ENCODE measurements at regions not wholly inside any gene's neighbourhood (a gene's known extent, or its start where the extent isn't known, plus 50 kb on each side); places are given as distances from the start of the nearest gene placed in this dataset.

DNA sequence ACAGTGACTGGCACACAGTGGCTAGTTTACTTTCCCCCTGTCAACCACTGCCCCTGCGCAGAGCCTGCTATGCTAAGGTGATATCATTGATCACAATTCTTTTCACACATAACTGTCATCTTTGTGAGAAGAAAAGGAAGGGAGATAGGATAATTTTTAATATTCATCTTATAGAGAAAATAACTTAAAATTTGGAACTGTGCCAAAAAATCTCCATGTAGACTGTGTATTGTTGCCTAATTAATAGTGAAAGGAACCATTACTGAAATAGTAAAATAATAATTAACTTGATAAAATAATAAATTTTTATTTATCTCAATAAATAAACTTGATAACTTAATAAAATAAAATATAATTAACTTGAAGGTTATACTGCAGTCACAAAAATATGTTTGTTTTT is 1069.4 kb downstream of the C4orf33 start:
- no peak for DNase-seq (ENCODE audit: low read depth, low spot score)

DNA sequence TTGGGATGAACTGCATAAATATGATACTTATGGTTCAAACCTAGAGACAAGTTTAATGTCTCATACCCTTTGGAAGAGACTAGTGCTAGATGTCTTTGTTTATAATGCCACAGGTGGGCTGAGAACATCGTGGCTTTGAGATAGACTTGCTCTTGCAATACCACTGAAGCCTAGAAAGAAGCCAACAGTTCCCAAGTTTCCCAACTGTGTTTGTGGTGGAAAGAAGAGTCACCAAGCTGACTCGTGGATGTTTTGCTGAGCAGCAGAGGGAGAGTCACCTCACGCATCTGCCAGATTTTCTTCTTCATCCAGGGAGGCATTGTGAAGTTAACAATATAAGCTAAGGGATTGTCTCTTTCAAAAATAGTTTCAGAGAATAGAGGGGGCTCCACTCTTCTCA is 1076.2 kb downstream of the C4orf33 start:
- Histone ChIP-seq H3K9me3 (ENCODE audit: control insufficient read depth, insufficient read depth, low read length) (no peaks in the 10 kb centered on the region), H3K36me3 (ENCODE audit: control insufficient read depth, insufficient read depth, low read length) (no peaks in the 10 kb centered on the region), H3K27ac (ENCODE audit: low read length) (no peak overlapping the region), H3K4me1 (ENCODE audit: control insufficient read depth, insufficient read depth, low read length) (no peaks in the 10 kb centered on the region), H3K4me3 (ENCODE audit: low read length) (no peak overlapping the region), H3K27me3 (ENCODE audit: control insufficient read depth, insufficient read depth, low read length) (no peaks in the 10 kb centered on the region)
- no peak for DNase-seq (ENCODE audit: low read depth, low spot score)
- WGBS (ENCODE audit: insufficient coverage, insufficient read length), result no CpG with 5 or more reads among the region's 3 CpGs

More for the DNA sequence above, 1069.4 kb downstream of the C4orf33 start:
- Histone ChIP-seq H3K9me3 (ENCODE audit: control insufficient read depth, insufficient read depth, low read length) (no peaks in the 10 kb centered on the region), H3K36me3 (ENCODE audit: control insufficient read depth, insufficient read depth, low read length) (no peaks in the 10 kb centered on the region), H3K4me3 (ENCODE audit: low read length) (no peak overlapping the region), H3K27ac (ENCODE audit: low read length) (no peak overlapping the region), H3K4me1 (ENCODE audit: control insufficient read depth, insufficient read depth, low read length) (no peaks in the 10 kb centered on the region), H3K27me3 (ENCODE audit: control insufficient read depth, insufficient read depth, low read length) (no peaks in the 10 kb centered on the region)
- no CpG with 5 or more reads among the region's 1 CpG for WGBS (ENCODE audit: insufficient coverage, insufficient read length)

- H3K27ac ChIP-seq (ENCODE audit: low read length), result no peak overlapping the region
- no peaks in the 10 kb centered on the region for H3K4me1 ChIP-seq (ENCODE audit: control insufficient read depth, insufficient read depth, low read length)
- no peaks in the 10 kb centered on the region for H3K36me3 ChIP-seq (ENCODE audit: control insufficient read depth, insufficient read depth, low read length)
- H3K9me3 ChIP-seq (ENCODE audit: control insufficient read depth, insufficient read depth, low read length), result no peaks in the 10 kb centered on the region
- H3K27me3 ChIP-seq (ENCODE audit: control insufficient read depth, insufficient read depth, low read length), result no peaks in the 10 kb centered on the region
- no peak for DNase-seq (ENCODE audit: low read depth, low spot score)
- H3K4me3 ChIP-seq (ENCODE audit: low read length), result no peak overlapping the region
These were observed 1082.2 kb downstream of the C4orf33 start for GRCh38 chr4:130178106-130178505.

- DNase-seq (ENCODE audit: low read depth, low spot score), result no peak
- H3K36me3 ChIP-seq (ENCODE audit: control insufficient read depth, insufficient read depth, low read length), result no peaks in the 10 kb centered on the region
- no peak overlapping the region for H3K4me3 ChIP-seq (ENCODE audit: low read length)
- no peaks in the 10 kb centered on the region for H3K9me3 ChIP-seq (ENCODE audit: control insufficient read depth, insufficient read depth, low read length)
- no peaks in the 10 kb centered on the region for H3K4me1 ChIP-seq (ENCODE audit: control insufficient read depth, insufficient read depth, low read length)
- no peak overlapping the region for H3K27ac ChIP-seq (ENCODE audit: low read length)
- WGBS (ENCODE audit: insufficient coverage, insufficient read length), result 100% methylated on average over 1 of the region's 2 CpGs
- H3K27me3 ChIP-seq (ENCODE audit: control insufficient read depth, insufficient read depth, low read length), result no peaks in the 10 kb centered on the region
These were observed 1087.1 kb downstream of the C4orf33 start for GRCh38 chr4:130183096-130183495.

DNA sequence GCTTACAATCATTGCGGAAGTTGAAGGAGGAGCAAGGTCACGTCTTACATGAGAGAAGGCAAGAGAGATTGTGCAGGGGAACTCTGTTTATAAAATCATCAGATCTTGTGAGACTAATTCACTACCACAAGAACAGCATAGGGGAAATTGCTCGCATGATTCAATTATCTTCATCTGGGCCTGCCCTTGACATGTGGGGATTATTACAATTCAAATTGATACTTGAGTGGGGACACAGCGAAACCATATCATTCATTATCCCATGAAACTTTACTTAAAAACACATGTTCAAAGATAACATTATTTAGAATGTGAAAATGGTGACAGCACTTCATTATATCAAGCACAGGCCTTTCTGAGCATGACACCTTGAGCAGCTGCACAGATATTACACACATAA is 1087.8 kb downstream of the C4orf33 start:
- Histone ChIP-seq H3K36me3 (ENCODE audit: control insufficient read depth, insufficient read depth, low read length) (no peaks in the 10 kb centered on the region), H3K4me3 (ENCODE audit: low read length) (no peak overlapping the region), H3K4me1 (ENCODE audit: control insufficient read depth, insufficient read depth, low read length) (no peaks in the 10 kb centered on the region), H3K27ac (ENCODE audit: low read length) (no peak overlapping the region), H3K27me3 (ENCODE audit: control insufficient read depth, insufficient read depth, low read length) (no peaks in the 10 kb centered on the region), H3K9me3 (ENCODE audit: control insufficient read depth, insufficient read depth, low read length) (no peaks in the 10 kb centered on the region)
- no peak for DNase-seq (ENCODE audit: low read depth, low spot score)
- WGBS (ENCODE audit: insufficient coverage, insufficient read length), result no CpG with 5 or more reads among the region's 4 CpGs

DNA sequence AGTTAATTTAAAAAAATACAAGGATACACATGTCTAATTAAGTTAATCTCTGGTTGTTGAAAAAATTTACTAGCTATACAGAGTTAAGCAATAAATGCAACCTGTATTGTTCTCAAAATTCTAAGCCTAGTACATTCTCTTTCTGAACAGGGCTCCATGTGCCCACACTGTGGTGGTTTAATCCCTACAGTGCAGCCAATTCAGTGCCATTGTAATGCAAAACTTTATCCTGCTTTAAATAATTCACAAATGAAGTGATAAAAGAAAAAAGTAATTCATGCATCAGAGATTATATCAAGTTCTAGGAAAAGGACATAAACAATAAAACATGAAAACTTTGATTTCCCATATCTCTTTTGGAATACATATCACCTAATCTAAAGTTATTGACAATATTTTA is 1089.2 kb downstream of the C4orf33 start:
- H3K9me3 ChIP-seq (ENCODE audit: control insufficient read depth, insufficient read depth, low read length), result no peaks in the 10 kb centered on the region
- H3K27ac ChIP-seq (ENCODE audit: low read length), result no peak overlapping the region
- H3K4me1 ChIP-seq (ENCODE audit: control insufficient read depth, insufficient read depth, low read length), result no peaks in the 10 kb centered on the region
- H3K4me3 ChIP-seq (ENCODE audit: low read length), result no peak overlapping the region
- no peaks in the 10 kb centered on the region for H3K27me3 ChIP-seq (ENCODE audit: control insufficient read depth, insufficient read depth, low read length)
- H3K36me3 ChIP-seq (ENCODE audit: control insufficient read depth, insufficient read depth, low read length), result no peaks in the 10 kb centered on the region
- DNase-seq (ENCODE audit: low read depth, low spot score), result no peak

DNA sequence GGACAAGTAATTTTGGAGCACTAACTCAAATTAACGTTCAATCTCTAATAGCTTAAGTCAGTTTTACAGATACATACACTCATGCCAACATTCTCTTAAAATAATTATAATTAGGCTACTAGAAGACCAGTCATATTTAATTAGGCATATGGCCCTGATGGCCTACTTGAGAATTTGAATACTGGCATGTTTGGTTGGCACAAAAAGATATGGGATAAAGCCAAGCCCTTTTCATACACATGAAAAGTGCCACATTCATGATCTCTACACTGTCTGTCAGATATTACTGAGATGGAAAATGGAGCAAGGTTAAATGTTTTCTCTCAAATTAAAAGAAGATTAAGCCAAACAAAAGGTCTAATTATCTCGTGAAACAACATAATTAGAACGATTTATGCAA is 1091.0 kb downstream of the C4orf33 start:
- no peaks in the 10 kb centered on the region for H3K9me3 ChIP-seq (ENCODE audit: control insufficient read depth, insufficient read depth, low read length)
- no peak overlapping the region for H3K4me3 ChIP-seq (ENCODE audit: low read length)
- no CpG with 5 or more reads among the region's 3 CpGs for WGBS (ENCODE audit: insufficient coverage, insufficient read length)
- no peaks in the 10 kb centered on the region for H3K4me1 ChIP-seq (ENCODE audit: control insufficient read depth, insufficient read depth, low read length)
- H3K27me3 ChIP-seq (ENCODE audit: control insufficient read depth, insufficient read depth, low read length), result no peaks in the 10 kb centered on the region
- H3K36me3 ChIP-seq (ENCODE audit: control insufficient read depth, insufficient read depth, low read length), result no peaks in the 10 kb centered on the region
- no peak for DNase-seq (ENCODE audit: low read depth, low spot score)
- H3K27ac ChIP-seq (ENCODE audit: low read length), result no peak overlapping the region

DNA sequence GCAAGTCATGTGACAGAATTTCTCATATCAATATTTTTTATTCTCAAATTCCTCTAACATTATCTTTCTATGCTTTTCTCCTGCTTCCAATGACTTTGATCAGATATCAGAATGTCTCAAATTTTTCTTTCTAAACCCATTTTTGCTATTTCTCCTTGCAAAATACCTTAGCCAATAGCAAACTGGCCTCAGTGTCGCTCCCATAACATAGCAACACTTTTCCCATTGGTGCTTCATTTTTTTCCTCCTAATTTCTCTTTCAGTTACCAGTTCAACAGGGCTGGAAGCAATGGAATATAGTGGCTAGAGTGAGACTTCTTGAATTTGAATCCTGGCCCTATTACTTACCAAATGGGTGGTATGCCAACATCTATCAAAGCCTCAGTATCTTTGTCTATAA is 1091.6 kb downstream of the C4orf33 start:
- no peaks in the 10 kb centered on the region for H3K36me3 ChIP-seq (ENCODE audit: control insufficient read depth, insufficient read depth, low read length)
- no peak overlapping the region for H3K27ac ChIP-seq (ENCODE audit: low read length)
- no CpG with 5 or more reads among the region's 1 CpG for WGBS (ENCODE audit: insufficient coverage, insufficient read length)
- DNase-seq (ENCODE audit: low read depth, low spot score), result no peak
- no peaks in the 10 kb centered on the region for H3K27me3 ChIP-seq (ENCODE audit: control insufficient read depth, insufficient read depth, low read length)
- no peak overlapping the region for H3K4me3 ChIP-seq (ENCODE audit: low read length)
- H3K9me3 ChIP-seq (ENCODE audit: control insufficient read depth, insufficient read depth, low read length), result no peaks in the 10 kb centered on the region
- no peaks in the 10 kb centered on the region for H3K4me1 ChIP-seq (ENCODE audit: control insufficient read depth, insufficient read depth, low read length)

- whole genome bisulfite sequencing (ENCODE audit: insufficient coverage, insufficient read length), result no CpG with 5 or more reads among the region's 3 CpGs
- H3K27me3 ChIP-seq (ENCODE audit: control insufficient read depth, insufficient read depth, low read length), result no peaks in the 10 kb centered on the region
These were observed 1096.8 kb downstream of the C4orf33 start for GRCh38 chr4:130192787-130193186.

GRCh38 chr4:130197946-130198345 is 1102.0 kb downstream of the C4orf33 start:
- Histone ChIP-seq H3K27ac (ENCODE audit: low read length) (no peak overlapping the region), H3K4me1 (ENCODE audit: control insufficient read depth, insufficient read depth, low read length) (no peaks in the 10 kb centered on the region), H3K36me3 (ENCODE audit: control insufficient read depth, insufficient read depth, low read length) (no peaks in the 10 kb centered on the region), H3K9me3 (ENCODE audit: control insufficient read depth, insufficient read depth, low read length) (peaks cover 4% of the 10 kb centered on the region), H3K27me3 (ENCODE audit: control insufficient read depth, insufficient read depth, low read length) (no peaks in the 10 kb centered on the region), H3K4me3 (ENCODE audit: low read length) (no peak overlapping the region)
- DNase-seq (ENCODE audit: low read depth, low spot score), result no peak

More at GRCh38 chr4:130192787-130193186, 1096.8 kb downstream of the C4orf33 start:
- no peak for DNase-seq (ENCODE audit: low read depth, low spot score)
- no peak overlapping the region for H3K27ac ChIP-seq (ENCODE audit: low read length)
- H3K4me3 ChIP-seq (ENCODE audit: low read length), result no peak overlapping the region
- H3K4me1 ChIP-seq (ENCODE audit: control insufficient read depth, insufficient read depth, low read length), result no peaks in the 10 kb centered on the region
- no peaks in the 10 kb centered on the region for H3K36me3 ChIP-seq (ENCODE audit: control insufficient read depth, insufficient read depth, low read length)
- H3K9me3 ChIP-seq (ENCODE audit: control insufficient read depth, insufficient read depth, low read length), result no peaks in the 10 kb centered on the region

GRCh38 chr4:130203571-130203970 is 1107.6 kb downstream of the C4orf33 start:
- WGBS (ENCODE audit: insufficient coverage, insufficient read length), result no CpG with 5 or more reads among the region's 3 CpGs
- DNase-seq (ENCODE audit: low read depth, low spot score), result no peak

More at GRCh38 chr4:130203571-130203970, 1107.6 kb downstream of the C4orf33 start:
- Histone ChIP-seq H3K4me1 (ENCODE audit: control insufficient read depth, insufficient read depth, low read length) (no peaks in the 10 kb centered on the region), H3K27ac (ENCODE audit: low read length) (no peak overlapping the region), H3K9me3 (ENCODE audit: control insufficient read depth, insufficient read depth, low read length) (peaks cover 4% of the 10 kb centered on the region), H3K36me3 (ENCODE audit: control insufficient read depth, insufficient read depth, low read length) (no peaks in the 10 kb centered on the region), H3K27me3 (ENCODE audit: control insufficient read depth, insufficient read depth, low read length) (no peaks in the 10 kb centered on the region), H3K4me3 (ENCODE audit: low read length) (no peak overlapping the region)

All from iPS DF 6.9 (cell line).